GM12878 (cell line): ENCODE measurements at regions not wholly inside any gene's neighbourhood (a gene's known extent, or its start where the extent isn't known, plus 50 kb on each side); places are given as distances from the start of the nearest gene placed in this dataset.

ENCODE experiments used
- ATAC-seq: fragments of 200-7000 bp; cut with Tn5 transposase; 3 replicates; pipeline ENCODE4 v1.9.1; 2020; ENCODE audit warnings: mild to moderate bottlenecking, moderate library complexity
- BruUV-seq: library from RNA; stranded (reverse); fragments of 400-500 nt; replicated peaks from 2 replicates; lab custom pipeline; 2021; lab: Mats Ljungman, UMichigan
- CTCF ChIA-PET: fragments of 300-600 bp; sonication (Branson Sonifier 250); formaldehyde crosslinking; extraction: SDS; loops from one replicate; lab custom pipeline; 2021; ENCODE audit warnings: inconsistent platforms; lab: Yijun Ruan, JAX
- POLR2A ChIA-PET: fragments of 350-600 bp; formaldehyde crosslinking; extraction: SDS; loops from one replicate; lab custom pipeline; 2021; ENCODE audit warnings: inconsistent platforms; lab: Charles Lee
- RAD21 ChIA-PET: fragments of 300-600 bp; sonication (Branson Sonifier 250); formaldehyde crosslinking; loops from one replicate; lab custom pipeline; 2023; ENCODE audit warnings: antibody characterized with exemption; ENCODE audit not compliant: unreplicated experiment; lab: Charles Lee
- SMC1A ChIA-PET: fragments of 300-600 bp; sonication (Branson Sonifier 250); formaldehyde crosslinking; loops from one replicate; lab custom pipeline; 2023; ENCODE audit not compliant: unreplicated experiment, uncharacterized antibody; lab: Charles Lee
- DNase-seq: peaks from one replicate; pipeline ENCODE4 v3.0.0-alpha.2; 2011; ENCODE audit warnings: low read depth, low spot score
- FAIRE-seq: peaks from 3 replicates; lab custom pipeline; 2011; peaks lifted over from hg19 to GRCh38; lab: Jason Lieb, UNC
- H2AFZ ChIP-seq: 2 replicates; pipeline ENCODE4 v1.6.0; 2011; ENCODE audit warnings: low read depth, low read length, control low read depth; ENCODE audit not compliant: control insufficient read depth
- H3K27ac ChIP-seq: 2 replicates; pipeline ENCODE4 v1.5.1; 2011; ENCODE audit warnings: control low read depth; ENCODE audit not compliant: control insufficient read depth, insufficient read depth
- H3K27me3 ChIP-seq, 2 experiments: replicated peaks in 1 of 2; 2 replicates each; pipeline versions ENCODE4 v1.6.0 to v1.6.1; 2011; ENCODE audit warnings: low read length in 1 of 2; ENCODE audit not compliant: control insufficient read depth in 2 of 2, insufficient read depth in 2 of 2
- H3K36me3 ChIP-seq, 2 experiments: 2 replicates each; pipeline ENCODE4 v1.5.1; 2011; ENCODE audit warnings: low read length in 1 of 2; ENCODE audit not compliant: control insufficient read depth in 2 of 2, insufficient read depth in 2 of 2
- H3K4me1 ChIP-seq: 2 replicates; pipeline ENCODE4 v1.6.1; 2011; ENCODE audit warnings: mild to moderate bottlenecking, low read length, moderate library complexity, mixed read lengths; ENCODE audit not compliant: control insufficient read depth, insufficient read depth
- H3K4me2 ChIP-seq: 2 replicates; pipeline ENCODE4 v1.6.0; 2011; ENCODE audit warnings: control low read depth; ENCODE audit not compliant: control insufficient read depth, insufficient read depth
- H3K4me3 ChIP-seq: fragments of 200-600 bp; sonication (generic); 2 replicates; pipeline ENCODE4 v1.5.1; 2016
- H3K79me2 ChIP-seq: 2 replicates; pipeline ENCODE4 v1.6.0; 2011; ENCODE audit warnings: low read length; ENCODE audit not compliant: control insufficient read depth, insufficient read depth
- H3K9ac ChIP-seq: 2 replicates; pipeline ENCODE4 v1.8.0; 2011; ENCODE audit warnings: low read length, control low read depth, mixed read lengths; ENCODE audit not compliant: control insufficient read depth, insufficient read depth
- H3K9me3 ChIP-seq: replicated peaks from 3 replicates; pipeline ENCODE4 v1.5.1; 2011; ENCODE audit warnings: mild to moderate bottlenecking, low read length; ENCODE audit not compliant: control insufficient read depth, insufficient read depth
- H4K20me1 ChIP-seq: 2 replicates; pipeline ENCODE4 v1.6.0; 2011; ENCODE audit not compliant: control insufficient read depth, insufficient read depth
- JUNB ChIP-seq: IDR thresholded peaks from 2 replicates; pipeline ENCODE4 v1.6.1; 2016; ENCODE audit warnings: antibody characterized with exemption, mild to moderate bottlenecking
- MEF2B ChIP-seq: fragments of 450-650 bp; IDR thresholded peaks from 2 replicates; pipeline ENCODE4 v1.6.1; 2018; ENCODE audit warnings: mild to moderate bottlenecking, moderate library complexity; ENCODE audit not compliant: partially characterized antibody, poor library complexity, severe bottlenecking
- PAX8 ChIP-seq: fragments of 450-650 bp; IDR thresholded peaks from 2 replicates; pipeline ENCODE4 v1.6.1; 2017; ENCODE audit warnings: mild to moderate bottlenecking, moderate library complexity
- SUZ12 ChIP-seq: fragments of 200-600 bp; sonication (generic); IDR thresholded peaks from one replicate; pipeline ENCODE4 v1.6.1; 2018; ENCODE audit warnings: antibody characterized with exemption, mild to moderate bottlenecking; ENCODE audit not compliant: unreplicated experiment
- TAF1 ChIP-seq: IDR thresholded peaks from 2 replicates; pipeline ENCODE4 v1.6.1; 2011; ENCODE audit warnings: mild to moderate bottlenecking, low read depth, low read length, borderline replicate concordance
- WGBS: methylation state at CpG from one replicate; pipeline ENCODE4 v1.1.6; 2016; ENCODE audit warnings: low lambda C conversion rate; ENCODE audit not compliant: insufficient replicate concordance, insufficient coverage; ENCODE audit errors: missing lambda C conversion rate; 5-methylcytosine and 5-hydroxymethylcytosine counted together
- in situ Hi-C: fragments of 300-500 bp; cut with MboI; formaldehyde crosslinking; loops from 9 replicates; pipeline ENCODE4 v1.14.3; 2018; ENCODE audit warnings: mixed read lengths
- intact Hi-C: fragments of 100-400 bp; cut with micrococcal nuclease; formaldehyde crosslinking; loops from one replicate; pipeline ENCODE4 v1.14.2; 2022; ENCODE audit not compliant: unreplicated experiment
- TF ChIP-seq, protein P1 (sequence below): IDR thresholded peaks from 2 replicates; pipeline ENCODE4 v1.6.1; 2012; ENCODE audit warnings: low read length, inconsistent platforms

DNA sequence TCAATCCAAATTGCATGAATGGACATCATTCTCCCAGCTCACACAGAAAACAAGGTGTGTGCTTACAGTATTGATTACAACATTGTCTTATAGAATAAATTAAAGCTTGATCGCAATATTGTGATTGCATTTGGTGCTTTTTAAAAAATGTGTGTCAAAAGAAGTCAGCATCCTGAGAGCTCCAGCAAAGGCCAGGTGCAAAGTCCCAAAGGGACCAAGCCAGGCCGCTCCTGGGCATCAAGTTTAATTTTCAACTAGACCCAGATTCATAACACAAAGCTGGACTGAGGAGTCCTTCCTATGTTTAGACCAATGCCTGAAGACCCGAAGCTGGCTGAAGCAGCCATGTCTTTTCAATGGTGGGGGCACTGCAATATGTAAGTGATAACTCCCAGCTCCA lies 295.6 kb downstream of the IRX2 start (continued):
- TF ChIP-seq TAF1 = no peak
- no peak for TF ChIP-seq JUNB
- TF ChIP-seq, all 136 proteins: peak for 0

DNA sequence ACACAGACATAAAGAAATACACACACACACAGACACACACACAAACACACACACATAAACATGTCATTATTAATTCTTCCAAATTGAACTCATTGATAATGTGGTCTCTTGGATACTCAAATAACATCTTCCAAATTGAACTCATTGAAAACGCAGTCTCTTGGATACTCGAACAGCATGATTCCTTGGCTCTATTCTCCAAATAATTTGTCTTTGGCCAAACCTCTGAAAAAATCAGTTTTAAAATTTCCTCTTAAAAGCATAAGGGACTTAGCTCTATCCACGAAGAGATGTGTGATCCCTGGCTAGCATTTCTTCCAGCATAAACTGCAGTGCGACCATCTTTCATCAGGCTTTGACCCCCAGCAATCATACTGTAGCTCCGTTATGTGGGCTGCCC lies 296.6 kb downstream of the IRX2 start:
- ChIA-PET SMC1A (no interaction called here), CTCF (no interaction called here), RAD21 (no interaction called here)
- DNase-seq (no peak), FAIRE-seq (no peak)
- no peak overlapping the region for H2AFZ ChIP-seq
- H3K9me3 ChIP-seq = no peaks in the 10 kb centered on the region
- TF ChIP-seq PAX8 (no peak), SUZ12 (no peak), MEF2B (no peak)
- TF ChIP-seq, protein P1, sequence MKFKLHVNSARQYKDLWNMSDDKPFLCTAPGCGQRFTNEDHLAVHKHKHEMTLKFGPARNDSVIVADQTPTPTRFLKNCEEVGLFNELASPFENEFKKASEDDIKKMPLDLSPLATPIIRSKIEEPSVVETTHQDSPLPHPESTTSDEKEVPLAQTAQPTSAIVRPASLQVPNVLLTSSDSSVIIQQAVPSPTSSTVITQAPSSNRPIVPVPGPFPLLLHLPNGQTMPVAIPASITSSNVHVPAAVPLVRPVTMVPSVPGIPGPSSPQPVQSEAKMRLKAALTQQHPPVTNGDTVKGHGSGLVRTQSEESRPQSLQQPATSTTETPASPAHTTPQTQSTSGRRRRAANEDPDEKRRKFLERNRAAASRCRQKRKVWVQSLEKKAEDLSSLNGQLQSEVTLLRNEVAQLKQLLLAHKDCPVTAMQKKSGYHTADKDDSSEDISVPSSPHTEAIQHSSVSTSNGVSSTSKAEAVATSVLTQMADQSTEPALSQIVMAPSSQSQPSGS = no peak
- TF ChIP-seq, all 136 proteins: peak for 0
- no peak overlapping the region for H3K4me2 ChIP-seq
- H3K9ac ChIP-seq = no peak overlapping the region
- POLR2A ChIA-PET = no interaction called here
- H3K27ac ChIP-seq = no peak overlapping the region
- no peaks in the 10 kb centered on the region for H4K20me1 ChIP-seq
- in situ Hi-C loops (no loop called here), intact Hi-C loops (no loop called here)
- BruUV-seq = no TSS peak
- 22% methylated on average over 5 of the region's 5 CpGs for WGBS
- H3K27me3 ChIP-seq = no peaks in the 10 kb centered on the region
- H3K36me3 ChIP-seq = no peaks in the 10 kb centered on the region
- H3K4me3 ChIP-seq = no peak overlapping the region
- H3K4me1 ChIP-seq = no peaks in the 10 kb centered on the region
- no peaks in the 10 kb centered on the region for H3K79me2 ChIP-seq
- ATAC-seq = no peak
